H1 (cell line): ENCODE measurements at regions not wholly inside any gene's neighbourhood (a gene's known extent, or its start where the extent isn't known, plus 50 kb on each side); places are given as distances from the start of the nearest gene placed in this dataset.

ENCODE experiments used
- BCL11A ChIP-seq, 2 experiments: IDR thresholded peaks; one replicate each; pipeline ENCODE4 v1.6.1; 2011; ENCODE audit warnings: low read depth in 2 of 2, low read length in 2 of 2, mild to moderate bottlenecking in 2 of 2
- EP300 ChIP-seq, 2 experiments: IDR thresholded peaks; 1 replicate in 1 of 2; 2 replicates in 1 of 2; pipeline ENCODE4 v1.6.1; 2011 to 2012; ENCODE audit warnings: low read depth in 2 of 2, low read length in 2 of 2, mild to moderate bottlenecking in 2 of 2, borderline replicate concordance in 1 of 2, inconsistent platforms in 1 of 2, moderate library complexity in 1 of 2
- EZH2 ChIP-seq: fragments of 200-600 bp; sonication (generic); IDR thresholded peaks from 2 replicates; pipeline ENCODE4 v1.7.1; 2012; ENCODE audit warnings: low read depth, mild to moderate bottlenecking, moderate library complexity, low read length, inconsistent platforms; ENCODE audit not compliant: severe bottlenecking
- GABPA ChIP-seq: IDR thresholded peaks from 2 replicates; pipeline ENCODE4 v1.6.1; 2011; ENCODE audit warnings: mild to moderate bottlenecking, low read length, moderate library complexity, borderline replicate concordance; ENCODE audit not compliant: insufficient read depth
- NRF1 ChIP-seq: IDR thresholded peaks from 2 replicates; pipeline ENCODE4 v1.6.1; 2011; ENCODE audit warnings: mild to moderate bottlenecking, low read depth, low read length, improper control_type of control experiment
- TCF12 ChIP-seq: IDR thresholded peaks from 2 replicates; pipeline ENCODE4 v1.6.1; 2011; ENCODE audit warnings: low read depth, mild to moderate bottlenecking, low read length
- TF ChIP-seq, protein P1 (sequence below): IDR thresholded peaks from 2 replicates; pipeline ENCODE4 v1.6.1; 2012; ENCODE audit warnings: inconsistent platforms
- TF ChIP-seq, protein P2 (sequence below), 3 experiments: IDR thresholded peaks; 1 replicate in 2 of 3; 2 replicates in 1 of 3; pipeline versions ENCODE4 v1.5.1 to v1.6.1; 2011; ENCODE audit warnings: low read length in 3 of 3, mild to moderate bottlenecking in 3 of 3, inconsistent platforms in 2 of 3, low read depth in 1 of 3, moderate library complexity in 1 of 3; ENCODE audit not compliant: insufficient read depth in 1 of 3; ENCODE audit errors: control extremely low read depth in 1 of 3
- TF ChIP-seq, protein P3 (sequence below): IDR thresholded peaks from 2 replicates; pipeline ENCODE4 v1.6.1; 2012; ENCODE audit warnings: low read length, inconsistent platforms

DNA sequence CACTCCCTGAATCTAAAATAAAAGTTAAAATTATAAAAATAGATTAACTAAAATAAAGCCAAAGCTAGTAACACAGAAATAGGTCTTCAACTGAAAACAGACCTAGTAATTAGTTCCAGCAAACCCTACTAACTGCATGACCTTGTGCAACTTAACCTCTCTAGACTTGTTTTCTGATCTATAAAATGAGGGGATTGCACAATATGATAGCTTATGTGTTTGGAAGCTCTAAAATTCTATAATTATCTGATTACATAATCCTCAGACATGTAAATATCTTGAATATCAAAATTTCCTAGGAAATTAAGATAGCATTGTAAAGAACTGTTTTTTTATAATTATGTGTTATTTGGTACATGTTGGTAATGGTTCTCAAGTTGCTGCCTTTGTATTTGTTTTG, 144.1 kb upstream of the GRIP1 start:
- TF ChIP-seq BCL11A (IDR thresholded peaks at IDR 0.05; ENCODE audit: low read depth in 2 of 2, low read length in 2 of 2) (no peak), EP300 (IDR thresholded peaks at IDR 0.05; ENCODE audit: borderline replicate concordance in 1 of 2, low read depth in 2 of 2, low read length in 2 of 2) (no peak), NRF1 (no peak), EZH2 (no peak), GABPA (no peak), TCF12 (no peak)
- TF ChIP-seq, protein P1, sequence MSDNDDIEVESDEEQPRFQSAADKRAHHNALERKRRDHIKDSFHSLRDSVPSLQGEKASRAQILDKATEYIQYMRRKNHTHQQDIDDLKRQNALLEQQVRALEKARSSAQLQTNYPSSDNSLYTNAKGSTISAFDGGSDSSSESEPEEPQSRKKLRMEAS, result no peak
- TF ChIP-seq, protein P2, sequence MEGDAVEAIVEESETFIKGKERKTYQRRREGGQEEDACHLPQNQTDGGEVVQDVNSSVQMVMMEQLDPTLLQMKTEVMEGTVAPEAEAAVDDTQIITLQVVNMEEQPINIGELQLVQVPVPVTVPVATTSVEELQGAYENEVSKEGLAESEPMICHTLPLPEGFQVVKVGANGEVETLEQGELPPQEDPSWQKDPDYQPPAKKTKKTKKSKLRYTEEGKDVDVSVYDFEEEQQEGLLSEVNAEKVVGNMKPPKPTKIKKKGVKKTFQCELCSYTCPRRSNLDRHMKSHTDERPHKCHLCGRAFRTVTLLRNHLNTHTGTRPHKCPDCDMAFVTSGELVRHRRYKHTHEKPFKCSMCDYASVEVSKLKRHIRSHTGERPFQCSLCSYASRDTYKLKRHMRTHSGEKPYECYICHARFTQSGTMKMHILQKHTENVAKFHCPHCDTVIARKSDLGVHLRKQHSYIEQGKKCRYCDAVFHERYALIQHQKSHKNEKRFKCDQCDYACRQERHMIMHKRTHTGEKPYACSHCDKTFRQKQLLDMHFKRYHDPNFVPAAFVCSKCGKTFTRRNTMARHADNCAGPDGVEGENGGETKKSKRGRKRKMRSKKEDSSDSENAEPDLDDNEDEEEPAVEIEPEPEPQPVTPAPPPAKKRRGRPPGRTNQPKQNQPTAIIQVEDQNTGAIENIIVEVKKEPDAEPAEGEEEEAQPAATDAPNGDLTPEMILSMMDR (IDR thresholded peaks at IDR 0.05; ENCODE audit: control extremely low read depth in 1 of 3, insufficient read depth in 1 of 3, low read depth in 1 of 3, low read length in 3 of 3), result no peak
- TF ChIP-seq, protein P3, sequence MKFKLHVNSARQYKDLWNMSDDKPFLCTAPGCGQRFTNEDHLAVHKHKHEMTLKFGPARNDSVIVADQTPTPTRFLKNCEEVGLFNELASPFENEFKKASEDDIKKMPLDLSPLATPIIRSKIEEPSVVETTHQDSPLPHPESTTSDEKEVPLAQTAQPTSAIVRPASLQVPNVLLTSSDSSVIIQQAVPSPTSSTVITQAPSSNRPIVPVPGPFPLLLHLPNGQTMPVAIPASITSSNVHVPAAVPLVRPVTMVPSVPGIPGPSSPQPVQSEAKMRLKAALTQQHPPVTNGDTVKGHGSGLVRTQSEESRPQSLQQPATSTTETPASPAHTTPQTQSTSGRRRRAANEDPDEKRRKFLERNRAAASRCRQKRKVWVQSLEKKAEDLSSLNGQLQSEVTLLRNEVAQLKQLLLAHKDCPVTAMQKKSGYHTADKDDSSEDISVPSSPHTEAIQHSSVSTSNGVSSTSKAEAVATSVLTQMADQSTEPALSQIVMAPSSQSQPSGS, result no peak
